ENCODE measurements at regions not wholly inside any gene's neighbourhood (a gene's known extent, or its start where the extent isn't known, plus 50 kb on each side); places are given as distances from the start of the nearest gene placed in this dataset.

- H3K79me2 ChIP-seq (ENCODE audit: control insufficient read depth, insufficient read depth, low read length), result no peaks in the 10 kb centered on the region
- H3K27ac ChIP-seq (ENCODE audit: insufficient read depth, low read length), result no peak overlapping the region
- no peak for DNase-seq (ENCODE audit: low read depth in 2 of 2)
- peaks cover 4% of the 10 kb centered on the region for H3K4me1 ChIP-seq (ENCODE audit: control insufficient read depth, extremely low read depth, insufficient read depth, low read length)
- H3K9me3 ChIP-seq (ENCODE audit: control insufficient read depth, insufficient read depth, low read depth, low read length), result no peaks in the 10 kb centered on the region
- H3K4me2 ChIP-seq (ENCODE audit: extremely low read depth, insufficient read depth, low read length), result no peak overlapping the region
- H2AFZ ChIP-seq (ENCODE audit: low read length), result no peak overlapping the region
- TF ChIP-seq EZH2 (IDR thresholded peaks at IDR 0.05; ENCODE audit: low read length, missing control alignments), result no peak
- TF ChIP-seq CTCF (conservative IDR thresholded peaks at IDR 0.05 in 1 of 2, IDR thresholded peaks at IDR 0.05 in 1 of 2; ENCODE audit: low read depth in 1 of 2, low read length in 2 of 2), result no peak
- no peaks in the 10 kb centered on the region for H3K36me3 ChIP-seq (ENCODE audit: control insufficient read depth, insufficient read depth, low read length)
- H4K20me1 ChIP-seq (ENCODE audit: control insufficient read depth, extremely low read depth, insufficient read depth, low read length), result no peaks in the 10 kb centered on the region
- no peaks in the 10 kb centered on the region for H3K27me3 ChIP-seq (ENCODE audit: control insufficient read depth, insufficient read depth, low read length)
- no peak overlapping the region for H3K4me3 ChIP-seq (replicated peaks in 1 of 4; ENCODE audit: control extremely low read depth in 1 of 4, insufficient read depth in 1 of 4, low read depth in 3 of 4, low read length in 4 of 4)
- H3K9ac ChIP-seq (ENCODE audit: insufficient read depth, low read length), result no peak overlapping the region
Measured at GRCh38 chr13:44170731-44171130, 202.9 kb upstream of the SERP2 start.

DNA sequence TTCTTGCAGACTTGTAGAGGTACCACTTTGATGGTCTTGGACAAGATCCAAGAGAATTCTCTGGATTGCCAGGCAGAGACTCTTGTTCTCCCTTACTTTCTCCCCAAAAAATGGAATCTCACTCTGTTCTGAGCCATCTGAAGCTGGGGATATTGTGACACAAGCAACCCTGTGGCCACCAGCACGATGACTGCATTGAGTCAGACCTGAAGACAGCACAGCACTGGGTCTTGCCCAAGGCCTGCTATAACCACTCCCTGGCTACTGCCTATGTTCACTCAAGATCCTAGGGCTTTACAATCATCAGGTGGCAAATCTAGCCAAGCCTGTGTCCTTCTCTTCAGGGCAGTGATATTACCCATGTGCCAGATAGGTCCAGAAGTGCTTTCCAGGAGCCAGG, 202.5 kb upstream of the SERP2 start:
- no peak overlapping the region for H2AFZ ChIP-seq (ENCODE audit: low read length)
- peaks cover 4% of the 10 kb centered on the region for H3K4me1 ChIP-seq (ENCODE audit: control insufficient read depth, extremely low read depth, insufficient read depth, low read length)
- no peak overlapping the region for H3K4me3 ChIP-seq (replicated peaks in 1 of 4; ENCODE audit: control extremely low read depth in 1 of 4, insufficient read depth in 1 of 4, low read depth in 3 of 4, low read length in 4 of 4)
- H3K9me3 ChIP-seq (ENCODE audit: control insufficient read depth, insufficient read depth, low read depth, low read length), result no peaks in the 10 kb centered on the region
- no peak overlapping the region for H3K27ac ChIP-seq (ENCODE audit: insufficient read depth, low read length)
- no peak overlapping the region for H3K9ac ChIP-seq (ENCODE audit: insufficient read depth, low read length)
- TF ChIP-seq EZH2 (IDR thresholded peaks at IDR 0.05; ENCODE audit: low read length, missing control alignments) (no peak), CTCF (conservative IDR thresholded peaks at IDR 0.05 in 1 of 2, IDR thresholded peaks at IDR 0.05 in 1 of 2; ENCODE audit: low read depth in 1 of 2, low read length in 2 of 2) (no peak)
- no peak overlapping the region for H3K4me2 ChIP-seq (ENCODE audit: extremely low read depth, insufficient read depth, low read length)
- no peaks in the 10 kb centered on the region for H3K27me3 ChIP-seq (ENCODE audit: control insufficient read depth, insufficient read depth, low read length)
- no peak for DNase-seq (ENCODE audit: low read depth in 2 of 2)
- H3K79me2 ChIP-seq (ENCODE audit: control insufficient read depth, insufficient read depth, low read length), result no peaks in the 10 kb centered on the region
- H4K20me1 ChIP-seq (ENCODE audit: control insufficient read depth, extremely low read depth, insufficient read depth, low read length), result no peaks in the 10 kb centered on the region
- H3K36me3 ChIP-seq (ENCODE audit: control insufficient read depth, insufficient read depth, low read length), result no peaks in the 10 kb centered on the region

GRCh38 chr13:44171861-44172260, 201.8 kb upstream of the SERP2 start:
- Histone ChIP-seq H3K79me2 (ENCODE audit: control insufficient read depth, insufficient read depth, low read length) (no peaks in the 10 kb centered on the region), H3K4me1 (ENCODE audit: control insufficient read depth, extremely low read depth, insufficient read depth, low read length) (peaks cover 4% of the 10 kb centered on the region), H3K36me3 (ENCODE audit: control insufficient read depth, insufficient read depth, low read length) (no peaks in the 10 kb centered on the region), H3K9me3 (ENCODE audit: control insufficient read depth, insufficient read depth, low read depth, low read length) (no peaks in the 10 kb centered on the region), H3K27me3 (ENCODE audit: control insufficient read depth, insufficient read depth, low read length) (no peaks in the 10 kb centered on the region), H3K9ac (ENCODE audit: insufficient read depth, low read length) (no peak overlapping the region), H3K4me2 (ENCODE audit: extremely low read depth, insufficient read depth, low read length) (no peak overlapping the region), H2AFZ (ENCODE audit: low read length) (no peak overlapping the region), H4K20me1 (ENCODE audit: control insufficient read depth, extremely low read depth, insufficient read depth, low read length) (no peaks in the 10 kb centered on the region), H3K27ac (ENCODE audit: insufficient read depth, low read length) (no peak overlapping the region), H3K4me3 (replicated peaks in 1 of 4; ENCODE audit: control extremely low read depth in 1 of 4, insufficient read depth in 1 of 4, low read depth in 3 of 4, low read length in 4 of 4) (no peak overlapping the region)
- no peak for DNase-seq (ENCODE audit: low read depth in 2 of 2)
- no peak for TF ChIP-seq EZH2 (IDR thresholded peaks at IDR 0.05; ENCODE audit: low read length, missing control alignments)
- no peak for TF ChIP-seq CTCF (conservative IDR thresholded peaks at IDR 0.05 in 1 of 2, IDR thresholded peaks at IDR 0.05 in 1 of 2; ENCODE audit: low read depth in 1 of 2, low read length in 2 of 2)

Data from fibroblast of lung (primary cell).